GM11168 (cell line): ENCODE measurements at regions not wholly inside any gene's neighbourhood (a gene's known extent, or its start where the extent isn't known, plus 50 kb on each side); places are given as distances from the start of the nearest gene placed in this dataset.

Experiments used
- in situ Hi-C: fragments of 300-500 bp; cut with MboI; formaldehyde crosslinking; loops from one replicate; pipeline ENCODE4 v1.12.0; 2022; ENCODE audit warnings: low sequenced_read_pairs; ENCODE audit not compliant: unreplicated experiment

- in situ Hi-C loops: no loop called here
Measured at GRCh38 chr4:23361453-23361852, 528.4 kb downstream of the PPARGC1A start.

DNA sequence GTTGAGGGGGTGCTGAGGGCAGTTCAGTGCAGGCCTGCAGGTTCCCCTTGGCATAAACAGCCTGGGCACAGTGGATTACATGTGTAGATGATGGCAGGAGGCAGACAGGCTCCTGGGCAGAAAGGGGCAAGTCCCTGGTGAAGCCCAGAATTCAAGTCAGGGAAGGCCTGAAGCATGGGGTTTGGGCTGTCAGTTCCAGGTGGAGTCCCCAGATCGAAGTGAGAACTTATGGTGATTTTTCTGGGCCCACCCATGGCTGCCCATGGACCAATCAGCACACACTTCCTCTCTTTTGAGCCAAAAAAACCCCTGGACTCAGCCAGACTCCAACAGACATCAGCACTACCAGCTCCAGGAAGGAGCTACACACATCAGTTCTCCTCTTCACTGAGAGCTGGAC lies 529.1 kb downstream of the PPARGC1A start:
- in situ Hi-C loops: no loop called here

GRCh38 chr4:23355258-23355657 lies 534.6 kb downstream of the PPARGC1A start:
- in situ Hi-C loops: no loop called here

GRCh38 chr4:23353200-23353599 lies 536.6 kb downstream of the PPARGC1A start:
- in situ Hi-C loops: no loop called here

DNA sequence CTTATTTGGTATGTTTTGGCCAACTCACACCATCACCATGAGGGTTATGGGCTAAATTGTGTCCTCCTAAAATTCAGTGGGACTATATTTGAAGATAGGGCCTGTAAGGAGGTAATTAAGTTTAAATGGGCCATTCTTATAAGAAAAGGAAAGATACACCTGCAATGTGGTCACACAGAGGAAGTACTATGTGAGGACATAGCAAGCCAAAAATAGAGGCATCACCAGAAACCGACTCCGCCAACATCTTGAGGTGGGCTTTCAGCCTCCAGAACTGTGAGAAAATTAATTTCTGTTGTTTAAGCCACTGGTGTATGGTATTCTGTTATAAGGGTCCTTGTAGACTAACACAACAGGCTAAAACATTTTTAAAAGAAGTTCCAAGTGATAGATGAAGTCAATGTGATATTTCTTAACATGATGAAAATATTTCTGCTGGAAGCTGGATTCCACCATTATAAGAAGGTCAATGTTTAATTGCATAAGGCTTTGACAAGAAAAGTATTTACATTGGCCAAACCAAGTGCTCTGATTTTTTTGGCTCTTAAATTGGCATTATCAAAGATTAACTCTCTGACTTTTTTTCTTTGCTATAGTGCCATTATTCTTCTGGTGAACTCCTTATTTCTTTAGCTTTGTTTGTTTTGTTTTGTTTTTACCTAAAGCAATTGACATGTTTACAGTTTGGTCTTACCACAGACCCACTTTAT lies 540.9 kb downstream of the PPARGC1A start:
- in situ Hi-C loops: no loop called here

DNA sequence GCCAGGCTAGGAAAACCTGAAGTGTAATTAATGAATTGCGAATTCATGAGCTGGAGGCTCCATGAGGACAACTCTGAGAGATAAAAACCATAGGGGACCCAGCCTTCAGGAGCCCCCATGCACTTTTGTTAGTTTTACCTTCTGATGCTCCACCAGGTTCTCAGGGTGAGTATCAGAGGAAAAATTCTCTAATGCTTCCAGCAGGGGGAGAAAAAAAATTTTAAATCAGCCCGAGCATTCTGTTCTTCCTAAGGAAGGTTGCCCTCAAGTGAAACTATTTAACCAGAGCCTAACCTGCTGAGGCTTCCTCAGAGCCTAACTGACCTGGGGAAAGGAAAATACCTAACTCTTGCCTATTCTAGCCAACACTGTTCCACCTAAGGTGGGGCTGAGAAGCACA lies 552.6 kb downstream of the PPARGC1A start:
- in situ Hi-C loops: no loop called here

- in situ Hi-C loops: no loop called here
Measured at GRCh38 chr4:23333946-23334878, 555.6 kb downstream of the PPARGC1A start.

- in situ Hi-C loops: no loop called here
Measured at GRCh38 chr4:23333556-23333945, 556.3 kb downstream of the PPARGC1A start.

- in situ Hi-C loops: no loop called here
Measured at GRCh38 chr4:23332313-23332712, 557.5 kb downstream of the PPARGC1A start.

DNA sequence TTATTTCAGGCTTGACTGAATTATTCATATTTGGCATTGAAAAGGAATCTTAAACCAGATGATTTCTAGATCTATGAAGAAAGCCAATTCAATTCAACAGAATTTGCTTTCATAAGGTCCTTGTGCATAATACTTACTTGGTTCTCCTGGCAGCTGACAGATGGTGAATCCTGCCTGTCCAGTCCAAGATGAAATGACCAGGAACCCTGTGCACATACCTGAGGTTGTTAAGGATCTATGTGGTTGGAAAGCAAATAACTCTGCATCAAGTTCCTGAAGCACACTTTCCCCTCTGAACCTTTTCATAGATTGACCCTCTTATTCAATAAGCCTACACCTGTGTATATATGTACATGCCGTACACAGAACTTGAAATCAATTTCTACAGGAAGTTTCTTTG lies 562.7 kb downstream of the PPARGC1A start:
- in situ Hi-C loops: no loop called here

DNA sequence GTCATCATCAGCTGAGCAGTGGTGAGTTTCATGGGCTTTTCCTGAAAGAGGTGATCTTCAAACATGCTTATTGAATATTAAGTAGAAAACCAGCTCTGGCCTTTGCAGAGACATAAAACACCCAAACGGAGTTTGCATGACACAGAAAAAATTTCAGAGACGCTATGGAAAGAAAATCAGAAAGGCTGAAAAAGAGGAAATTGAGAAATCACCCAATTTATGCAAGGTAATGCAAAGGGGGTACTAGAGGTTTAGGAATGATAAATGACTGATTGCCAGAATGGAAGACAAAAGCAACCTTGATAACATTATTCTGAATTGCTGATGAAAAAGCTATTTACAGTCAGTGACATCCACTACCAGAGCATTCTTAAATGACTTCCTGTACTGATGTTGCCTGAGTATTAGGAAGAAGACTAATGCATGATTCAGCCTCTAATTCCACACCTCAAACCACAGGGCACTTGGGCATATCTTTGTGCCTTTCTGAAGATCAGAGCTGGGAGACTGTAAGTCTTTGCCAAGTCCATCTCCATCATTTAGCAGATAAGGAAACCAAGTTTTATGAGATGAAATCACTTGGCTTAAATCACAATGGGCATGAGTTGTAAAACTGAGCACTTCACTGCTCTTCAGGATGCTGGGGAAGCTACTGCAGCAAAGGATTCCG lies 565.7 kb downstream of the PPARGC1A start:
- in situ Hi-C loops: no loop called here

- in situ Hi-C loops: no loop called here
Measured at GRCh38 chr4:23323436-23323835, 566.4 kb downstream of the PPARGC1A start.

- in situ Hi-C loops: no loop called here
Measured at GRCh38 chr4:23322732-23323131, 567.1 kb downstream of the PPARGC1A start.

DNA sequence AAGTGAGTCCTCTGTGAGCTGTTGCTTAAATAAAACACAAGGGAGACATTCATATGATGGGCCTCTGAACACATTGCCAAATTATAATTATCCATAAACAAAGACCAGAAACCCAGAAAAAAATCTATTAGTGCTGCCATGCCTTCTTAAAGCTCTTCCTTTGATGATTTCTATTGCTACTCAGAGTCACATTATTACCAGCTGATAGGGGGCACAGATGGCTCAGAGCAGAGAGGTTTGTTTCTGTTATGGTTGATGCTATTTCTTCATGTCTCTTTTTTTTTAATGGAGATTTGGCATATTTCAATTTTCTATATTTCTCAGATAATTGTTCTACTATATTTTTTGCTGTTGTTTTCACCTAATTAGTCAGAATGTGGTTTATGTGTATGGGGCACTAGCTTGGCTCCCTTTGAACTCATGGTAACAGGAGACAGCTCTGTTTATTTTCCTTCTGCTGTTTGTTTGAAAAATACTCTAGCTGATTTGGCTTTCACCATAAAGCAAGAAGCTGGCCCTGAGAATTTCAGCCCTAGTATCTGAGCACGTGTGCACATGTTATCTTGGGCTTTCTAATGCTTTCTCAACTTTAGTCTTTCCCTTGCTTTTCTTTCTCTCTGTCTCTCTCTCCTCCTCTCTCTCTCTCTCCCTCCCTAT lies 568.8 kb downstream of the PPARGC1A start:
- in situ Hi-C loops: no loop called here

DNA sequence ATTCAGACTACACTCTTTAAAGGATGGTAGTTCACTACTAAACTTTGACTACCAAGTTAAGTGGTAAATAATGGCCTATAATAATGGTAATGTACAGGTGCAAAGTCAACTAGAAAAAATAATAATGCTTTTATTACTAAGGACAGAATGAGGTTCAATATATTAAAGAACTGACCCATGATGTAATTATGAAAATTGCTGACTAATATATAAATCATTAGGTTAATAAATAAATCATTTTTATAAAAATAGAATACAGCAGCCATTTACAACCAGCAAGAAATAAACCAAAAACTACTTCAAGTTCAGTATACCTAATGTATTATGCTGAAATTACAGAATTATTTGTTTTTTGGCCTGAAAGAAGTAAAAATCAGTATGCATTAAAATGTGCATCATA lies 577.2 kb downstream of the PPARGC1A start:
- in situ Hi-C loops: no loop called here

GRCh38 chr4:23311983-23312382 lies 577.9 kb downstream of the PPARGC1A start:
- in situ Hi-C loops: no loop called here

DNA sequence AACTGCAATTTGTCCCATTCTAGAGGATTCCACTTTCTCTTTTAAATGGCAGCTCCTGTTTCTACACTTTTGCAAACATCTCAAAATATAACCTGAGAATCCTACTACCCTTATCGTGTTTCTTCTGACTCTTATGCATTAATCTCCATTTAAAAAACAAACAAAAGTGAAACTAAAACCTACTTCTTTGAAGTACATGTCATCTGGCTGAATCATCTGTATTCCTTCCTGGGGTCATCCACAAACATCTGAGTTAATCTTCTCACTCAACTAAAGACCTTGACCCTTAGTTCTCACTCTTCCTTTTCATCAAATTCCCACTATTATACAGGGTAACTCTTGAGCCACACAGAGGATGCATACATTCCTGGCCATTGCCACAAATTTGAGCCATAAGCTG lies 584.8 kb downstream of the PPARGC1A start:
- in situ Hi-C loops: no loop called here

DNA sequence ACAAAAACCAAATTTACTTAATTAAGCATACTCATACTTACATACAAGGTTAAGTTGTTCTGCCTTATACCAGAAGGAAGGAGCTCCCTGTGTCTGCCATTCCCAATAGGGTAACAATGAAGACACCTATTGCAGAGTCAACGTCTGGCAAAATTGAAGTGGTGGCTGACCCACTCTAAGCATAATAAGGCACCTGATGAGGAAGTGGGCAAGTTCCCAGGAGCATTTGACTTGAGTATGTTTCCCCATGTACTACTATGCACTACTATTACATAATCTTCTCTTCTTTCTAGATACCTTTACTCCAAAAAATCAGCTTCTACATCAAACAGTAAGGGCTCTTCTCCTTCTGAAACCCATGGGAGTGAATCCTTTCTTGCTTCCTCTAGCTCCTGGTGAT lies 591.5 kb downstream of the PPARGC1A start:
- in situ Hi-C loops: no loop called here

- in situ Hi-C loops: no loop called here
Measured at GRCh38 chr4:23297327-23297726, 592.5 kb downstream of the PPARGC1A start.

GRCh38 chr4:23291139-23291538 lies 598.4 kb downstream of the GBA3 start:
- in situ Hi-C loops: no loop called here

DNA sequence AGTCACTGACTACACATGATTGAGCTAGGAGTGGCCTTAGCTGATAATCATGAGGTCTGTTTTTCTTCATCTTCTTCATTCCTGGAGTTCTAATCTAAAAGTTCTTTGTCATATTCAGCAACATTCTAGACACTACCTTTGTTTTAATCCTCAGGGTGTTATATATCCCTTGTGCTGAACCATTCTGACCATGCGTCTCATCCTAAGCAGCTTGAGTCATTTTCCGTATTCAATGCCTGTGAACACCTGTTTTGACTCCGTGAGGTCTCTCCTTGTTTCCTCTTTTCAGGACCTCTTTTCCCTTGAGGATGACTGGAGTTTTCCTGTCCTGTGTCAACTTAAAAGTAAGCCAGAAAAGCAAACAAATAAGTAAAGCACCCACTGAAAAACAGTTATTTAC lies 597.9 kb downstream of the GBA3 start:
- in situ Hi-C loops: no loop called here
